ENCODE measurements at regions not wholly inside any gene's neighbourhood (a gene's known extent, or its start where the extent isn't known, plus 50 kb on each side); places are given as distances from the start of the nearest gene placed in this dataset.

DNA sequence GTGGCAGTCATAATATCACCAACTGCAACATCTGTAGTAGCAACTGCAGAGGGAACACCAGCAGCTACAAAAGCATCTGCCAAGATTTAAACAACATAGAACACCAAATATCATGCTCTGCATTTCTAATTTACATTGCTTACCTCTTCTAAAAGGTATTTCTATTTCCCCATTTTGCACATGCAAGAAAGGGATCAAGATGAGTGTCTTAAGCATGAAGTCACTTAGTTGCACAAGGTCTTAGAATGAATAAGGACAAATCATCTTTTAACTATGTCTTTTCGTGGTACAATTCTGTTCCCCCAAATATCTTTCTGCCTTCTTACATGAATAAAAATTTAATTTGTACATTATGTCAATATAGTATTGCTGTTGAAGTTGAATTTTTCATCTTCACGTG, 1746.4 kb downstream of the EFNA5 start:
- H3K4me1 ChIP-seq: no peaks in the 10 kb centered on the region

DNA sequence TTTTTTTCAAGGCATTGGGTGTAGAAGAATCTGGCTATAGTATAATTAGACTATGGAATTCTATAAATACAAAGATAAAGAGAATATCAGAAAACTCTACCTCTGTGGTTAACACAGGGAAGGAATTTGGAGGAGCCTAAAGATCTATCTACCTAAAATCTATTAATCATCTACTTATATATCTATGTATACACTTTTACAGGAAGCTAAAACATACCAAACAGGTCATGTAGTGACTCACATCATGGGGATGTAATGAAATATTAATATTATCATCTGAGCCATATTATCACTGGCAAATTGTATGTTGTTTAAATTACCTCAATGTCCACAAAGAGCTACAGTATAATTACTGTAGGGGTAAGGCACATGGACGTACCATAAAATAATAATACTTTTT, 1748.2 kb downstream of the EFNA5 start:
- no peak overlapping the region for H3K27ac ChIP-seq
- no peaks in the 10 kb centered on the region for H3K36me3 ChIP-seq (ENCODE audit: insufficient read depth in 1 of 2, low read depth in 1 of 2)
- H3K9me3 ChIP-seq: no peaks in the 10 kb centered on the region
- H3K4me3 ChIP-seq: no peak overlapping the region
- intact Hi-C loops (cut with DNase I): no loop called here
- DNase-seq: no peak
- TF ChIP-seq, protein P1, sequence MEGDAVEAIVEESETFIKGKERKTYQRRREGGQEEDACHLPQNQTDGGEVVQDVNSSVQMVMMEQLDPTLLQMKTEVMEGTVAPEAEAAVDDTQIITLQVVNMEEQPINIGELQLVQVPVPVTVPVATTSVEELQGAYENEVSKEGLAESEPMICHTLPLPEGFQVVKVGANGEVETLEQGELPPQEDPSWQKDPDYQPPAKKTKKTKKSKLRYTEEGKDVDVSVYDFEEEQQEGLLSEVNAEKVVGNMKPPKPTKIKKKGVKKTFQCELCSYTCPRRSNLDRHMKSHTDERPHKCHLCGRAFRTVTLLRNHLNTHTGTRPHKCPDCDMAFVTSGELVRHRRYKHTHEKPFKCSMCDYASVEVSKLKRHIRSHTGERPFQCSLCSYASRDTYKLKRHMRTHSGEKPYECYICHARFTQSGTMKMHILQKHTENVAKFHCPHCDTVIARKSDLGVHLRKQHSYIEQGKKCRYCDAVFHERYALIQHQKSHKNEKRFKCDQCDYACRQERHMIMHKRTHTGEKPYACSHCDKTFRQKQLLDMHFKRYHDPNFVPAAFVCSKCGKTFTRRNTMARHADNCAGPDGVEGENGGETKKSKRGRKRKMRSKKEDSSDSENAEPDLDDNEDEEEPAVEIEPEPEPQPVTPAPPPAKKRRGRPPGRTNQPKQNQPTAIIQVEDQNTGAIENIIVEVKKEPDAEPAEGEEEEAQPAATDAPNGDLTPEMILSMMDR (IDR thresholded peaks at IDR 0.05): no peak
- no peaks in the 10 kb centered on the region for H3K4me1 ChIP-seq
- no peak for ATAC-seq
- 87 to 98% (median 95%) methylated on average over 1 of the region's 1 CpG for WGBS, 3 donors
- no peaks in the 10 kb centered on the region for H3K27me3 ChIP-seq (ENCODE audit: insufficient read depth in 3 of 3, low read length in 2 of 3)

More for the DNA sequence above, 1746.4 kb downstream of the EFNA5 start:
- Histone ChIP-seq H3K36me3 (ENCODE audit: insufficient read depth in 1 of 2, low read depth in 1 of 2) (no peaks in the 10 kb centered on the region), H3K4me3 (no peak overlapping the region), H3K27me3 (ENCODE audit: insufficient read depth in 3 of 3, low read length in 2 of 3) (no peaks in the 10 kb centered on the region), H3K9me3 (no peaks in the 10 kb centered on the region), H3K27ac (no peak overlapping the region)
- TF ChIP-seq, protein P1 (IDR thresholded peaks at IDR 0.05): no peak
- DNase-seq: no peak
- intact Hi-C loops (cut with DNase I): no loop called here
- no peak for ATAC-seq
- whole genome bisulfite sequencing, 3 donors: 55 to 69% (median 63%) methylated on average over 2 of the region's 2 CpGs

DNA sequence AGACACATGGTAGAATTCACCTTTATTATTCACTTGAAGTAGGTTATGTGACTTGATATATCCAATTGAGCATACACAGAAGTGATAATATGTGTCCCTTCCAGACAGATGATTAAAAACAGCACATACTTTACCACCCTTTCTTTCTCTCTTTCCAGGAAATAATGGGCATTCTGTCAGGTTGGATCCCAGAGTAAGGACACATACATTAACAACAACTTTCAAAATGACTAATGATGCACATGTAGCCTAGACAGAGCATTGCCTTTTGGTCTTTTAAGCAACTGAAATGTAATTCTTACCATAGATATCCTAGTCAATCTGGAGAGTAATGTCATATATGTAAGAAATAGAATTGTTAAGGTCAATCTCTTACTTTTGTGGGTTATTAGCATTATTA, 1748.7 kb downstream of the EFNA5 start:
- no peaks in the 10 kb centered on the region for H3K4me1 ChIP-seq
- H3K27ac ChIP-seq: no peak overlapping the region

GRCh38 chr5:105917189-105917588, 1753.5 kb downstream of the EFNA5 start:
- TF ChIP-seq, protein P1 (IDR thresholded peaks at IDR 0.05): no peak
- WGBS, 3 donors: 9 to 17% (median 14%) methylated on average over 1 of the region's 1 CpG
- Histone ChIP-seq H3K27me3 (ENCODE audit: insufficient read depth in 3 of 3, low read length in 2 of 3) (no peaks in the 10 kb centered on the region), H3K4me3 (no peak overlapping the region), H3K27ac (no peak overlapping the region), H3K9me3 (no peaks in the 10 kb centered on the region), H3K4me1 (no peaks in the 10 kb centered on the region), H3K36me3 (ENCODE audit: insufficient read depth in 1 of 2, low read depth in 1 of 2) (no peaks in the 10 kb centered on the region)
- intact Hi-C loops (cut with DNase I): no loop called here
- DNase-seq: no peak
- ATAC-seq: no peak

More for the DNA sequence above, 1748.7 kb downstream of the EFNA5 start:
- ATAC-seq (no peak), DNase-seq (no peak)
- TF ChIP-seq, protein P1 (IDR thresholded peaks at IDR 0.05): no peak
- Histone ChIP-seq H3K9me3 (no peaks in the 10 kb centered on the region), H3K4me3 (no peak overlapping the region), H3K36me3 (ENCODE audit: insufficient read depth in 1 of 2, low read depth in 1 of 2) (no peaks in the 10 kb centered on the region), H3K27me3 (ENCODE audit: insufficient read depth in 3 of 3, low read length in 2 of 3) (no peaks in the 10 kb centered on the region)
- intact Hi-C loops (cut with DNase I): no loop called here

DNA sequence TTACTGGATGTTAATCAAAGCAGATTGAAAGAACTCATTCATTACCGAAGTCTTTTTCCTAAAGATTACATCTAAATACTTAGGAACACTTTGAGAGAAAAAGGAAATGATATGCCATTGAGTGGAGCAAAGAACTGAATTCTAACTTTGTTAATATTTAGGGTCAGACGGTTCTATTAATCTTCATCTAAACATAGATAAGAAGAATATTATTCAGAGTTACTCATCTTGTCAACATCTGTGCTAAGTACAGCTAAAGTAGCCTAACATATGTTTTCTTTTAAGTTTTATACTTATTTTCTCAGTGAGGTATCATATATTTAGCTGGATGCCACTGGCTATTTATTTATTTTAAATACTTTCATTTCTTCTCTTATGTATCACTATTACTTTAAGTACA, 1763.7 kb downstream of the EFNA5 start:
- no peak for DNase-seq
- Histone ChIP-seq H3K4me1 (no peaks in the 10 kb centered on the region), H3K27me3 (ENCODE audit: insufficient read depth in 3 of 3, low read length in 2 of 3) (no peaks in the 10 kb centered on the region), H3K27ac (no peak overlapping the region), H3K9me3 (no peaks in the 10 kb centered on the region), H3K36me3 (ENCODE audit: insufficient read depth in 1 of 2, low read depth in 1 of 2) (no peaks in the 10 kb centered on the region), H3K4me3 (no peak overlapping the region)
- WGBS, 3 donors: 77 to 81% (median 80%) methylated on average over 2 of the region's 2 CpGs
- intact Hi-C loops (cut with DNase I): no loop called here
- ATAC-seq: no peak
- TF ChIP-seq, protein P1 (IDR thresholded peaks at IDR 0.05): no peak
